DMS 273 (cell line): ENCODE measurements at regions not wholly inside any gene's neighbourhood (a gene's known extent, or its start where the extent isn't known, plus 50 kb on each side); places are given as distances from the start of the nearest gene placed in this dataset.

Experiments used
- DNase-seq: peaks from one replicate; lab custom pipeline; 2025; ENCODE audit not compliant: unreplicated experiment; lab: John Stamatoyannopoulos, UW

DNA sequence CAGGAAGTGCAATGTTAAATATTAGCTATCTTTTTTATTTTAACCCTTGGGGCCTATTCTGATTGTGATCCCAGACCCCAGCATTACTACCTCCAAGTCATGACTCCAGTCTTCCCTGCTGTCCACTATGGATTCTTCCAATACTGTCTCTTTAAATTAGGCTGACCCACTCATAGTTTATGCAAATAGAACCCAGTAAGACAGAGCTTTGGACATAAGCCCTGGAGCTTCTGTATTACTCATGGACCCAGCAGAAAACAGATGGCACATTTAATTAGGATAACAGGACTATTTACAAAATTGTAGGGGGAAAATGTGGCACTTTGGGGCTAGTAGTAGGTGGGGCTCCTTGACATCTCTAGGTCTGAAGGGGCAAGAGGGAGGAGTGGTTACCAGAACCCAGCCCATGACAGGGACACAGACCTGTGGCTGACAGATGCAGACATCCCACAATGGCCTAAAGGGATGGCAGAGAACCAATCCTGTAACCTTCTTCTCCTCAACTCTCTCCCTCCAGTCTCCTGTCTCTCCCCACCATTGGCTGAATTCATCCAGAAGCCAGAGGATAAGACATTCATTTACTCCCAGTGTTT lies 233.5 kb downstream of the OMA1 start:
- DNase-seq = peak; percentile 32

- no peak for DNase-seq
Observed at GRCh38 chr1:58312461-58312860, 234.1 kb downstream of the OMA1 start.

DNA sequence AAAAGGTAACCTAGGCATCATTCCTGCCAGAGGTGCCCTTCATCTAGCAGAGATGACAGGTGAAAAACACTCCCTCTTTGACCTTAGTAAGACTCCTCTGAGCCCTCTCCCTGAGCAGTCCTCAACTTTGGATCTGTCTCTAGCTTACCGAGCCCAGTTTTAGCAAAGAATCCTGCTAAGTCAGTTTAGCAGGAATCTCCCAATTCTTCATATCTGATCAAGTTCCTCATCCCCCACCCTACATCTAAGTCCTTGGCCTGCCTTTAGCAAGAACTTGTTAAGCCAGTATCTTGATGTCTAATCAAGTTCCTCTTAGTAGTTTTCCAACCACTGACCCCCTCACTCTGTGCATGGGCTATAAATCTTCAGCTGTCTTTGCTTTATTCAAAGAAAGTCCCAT lies 235.6 kb downstream of the OMA1 start:
- no peak for DNase-seq

GRCh38 chr1:58310469-58310868 lies 236.1 kb downstream of the OMA1 start:
- DNase-seq = no peak

- no peak for DNase-seq
Observed at GRCh38 chr1:58308206-58308605, 238.3 kb downstream of the OMA1 start.

- no peak for DNase-seq
Observed at GRCh38 chr1:58307431-58307830, 239.1 kb downstream of the OMA1 start.

- no peak for DNase-seq
Observed at GRCh38 chr1:58305622-58306021, 240.9 kb downstream of the OMA1 start.

DNA sequence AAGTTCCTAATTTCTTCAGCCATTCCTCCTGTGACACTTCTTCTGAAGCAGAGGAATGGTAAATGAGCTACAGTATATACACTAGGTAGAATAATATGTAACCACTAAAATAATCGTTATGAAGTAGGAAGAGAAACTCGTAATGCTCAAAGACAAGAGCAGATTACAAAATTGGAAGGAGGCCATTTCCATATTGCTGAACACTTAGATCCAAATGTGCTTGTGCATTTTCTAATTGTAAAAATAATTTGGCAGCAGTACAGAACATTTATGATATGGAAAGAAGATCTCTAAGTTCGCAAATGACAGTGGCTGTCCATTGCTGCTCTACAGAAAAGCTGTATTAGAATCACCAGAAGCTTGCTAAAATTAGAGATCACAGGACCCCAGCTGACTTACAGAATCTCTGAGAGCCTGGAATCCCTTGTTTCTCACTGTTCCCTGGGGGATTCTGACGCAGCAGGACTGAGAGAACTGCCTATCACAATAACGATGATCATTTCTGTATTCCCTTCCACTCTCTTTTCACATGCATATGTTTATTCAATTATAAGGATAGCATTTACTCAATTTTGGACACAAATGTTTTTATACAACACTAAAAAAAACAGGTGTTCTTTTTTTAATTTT lies 242.1 kb downstream of the OMA1 start:
- DNase-seq = no peak

- DNase-seq = no peak
Observed at GRCh38 chr1:58303841-58304240, 242.7 kb downstream of the OMA1 start.

GRCh38 chr1:58293388-58293787 lies 253.1 kb downstream of the OMA1 start:
- peak; percentile 36 for DNase-seq

GRCh38 chr1:58290685-58291372 lies 255.7 kb downstream of the OMA1 start:
- peak; percentile 19 for DNase-seq

DNA sequence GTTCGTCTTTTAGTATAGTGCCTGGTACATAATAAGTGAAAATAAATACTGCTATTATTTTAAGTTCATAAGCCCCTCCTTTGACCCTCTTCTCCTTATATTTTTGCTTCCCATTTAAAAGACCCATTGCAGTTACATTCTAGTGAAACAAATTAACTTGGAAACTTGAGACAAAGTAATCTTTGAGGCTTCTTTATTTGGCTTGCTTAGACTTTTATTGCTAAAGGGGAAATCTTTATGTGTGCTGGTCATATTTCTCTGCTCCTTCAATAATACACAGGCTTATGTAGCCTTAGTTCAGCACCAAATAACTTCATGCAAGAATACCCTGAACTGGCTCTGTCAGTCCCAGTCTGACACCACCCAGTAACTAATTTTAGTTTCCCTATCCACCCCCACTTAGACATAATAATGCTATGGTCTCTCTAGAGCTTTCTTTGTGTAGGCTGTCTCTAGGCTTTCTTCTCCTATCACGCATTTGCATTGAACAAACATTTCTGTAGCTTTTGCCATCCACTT lies 257.8 kb downstream of the OMA1 start:
- no peak for DNase-seq

DNA sequence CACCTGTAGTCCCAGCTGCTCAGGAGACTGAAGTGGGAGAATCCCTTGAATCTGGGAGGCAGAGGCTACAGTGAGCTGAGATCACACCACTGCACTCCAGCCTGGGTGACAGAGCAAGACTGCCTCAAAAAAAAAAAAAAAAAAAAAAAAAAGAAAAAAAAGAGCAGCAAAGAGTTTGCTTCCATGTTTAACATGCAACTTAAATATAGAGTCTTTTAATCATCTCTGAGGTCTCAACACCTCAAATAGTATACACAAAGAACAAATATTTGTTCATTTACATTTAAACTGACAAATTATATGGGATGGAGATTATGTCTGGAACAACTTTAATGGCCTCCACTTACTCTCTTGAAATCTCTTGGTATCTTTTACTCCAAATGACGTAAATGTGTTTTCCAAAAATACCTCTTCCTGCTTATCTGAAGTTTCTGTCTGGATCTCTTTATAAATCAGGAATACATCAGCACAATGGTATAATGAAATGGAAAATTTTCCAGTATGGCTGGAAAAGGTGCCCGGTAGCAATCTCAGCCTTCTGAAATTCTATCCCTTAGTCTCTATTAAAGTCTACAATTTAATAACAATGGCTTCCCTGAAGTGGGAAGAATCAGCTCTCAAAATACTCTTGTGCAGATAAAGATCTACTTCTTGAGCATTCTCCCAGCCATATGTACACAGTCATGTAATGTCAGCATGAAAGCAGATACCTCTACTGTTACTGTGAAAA lies 258.5 kb downstream of the OMA1 start:
- peak; percentile 28 for DNase-seq

DNA sequence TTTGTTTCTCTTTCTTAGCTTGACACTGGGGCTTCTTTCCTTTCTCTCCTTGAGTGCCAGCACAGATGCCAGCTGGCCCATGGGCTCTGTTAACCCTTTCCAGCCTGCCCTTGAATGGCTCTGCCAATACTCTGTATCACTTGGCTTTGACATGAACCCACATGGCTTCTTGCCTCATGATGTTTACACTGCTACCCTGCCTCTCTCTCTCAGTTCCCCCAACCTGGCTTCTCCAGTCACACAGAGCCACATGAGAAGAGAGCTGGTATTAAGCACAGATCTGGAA lies 262.4 kb downstream of the OMA1 start:
- no peak for DNase-seq

GRCh38 chr1:58283388-58284224 lies 262.9 kb downstream of the OMA1 start:
- DNase-seq = no peak

GRCh38 chr1:58282623-58283387 lies 263.7 kb downstream of the OMA1 start:
- DNase-seq = peak; percentile 47

GRCh38 chr1:58266242-58266641 lies 280.3 kb downstream of the OMA1 start:
- peak; percentile 95 for DNase-seq

DNA sequence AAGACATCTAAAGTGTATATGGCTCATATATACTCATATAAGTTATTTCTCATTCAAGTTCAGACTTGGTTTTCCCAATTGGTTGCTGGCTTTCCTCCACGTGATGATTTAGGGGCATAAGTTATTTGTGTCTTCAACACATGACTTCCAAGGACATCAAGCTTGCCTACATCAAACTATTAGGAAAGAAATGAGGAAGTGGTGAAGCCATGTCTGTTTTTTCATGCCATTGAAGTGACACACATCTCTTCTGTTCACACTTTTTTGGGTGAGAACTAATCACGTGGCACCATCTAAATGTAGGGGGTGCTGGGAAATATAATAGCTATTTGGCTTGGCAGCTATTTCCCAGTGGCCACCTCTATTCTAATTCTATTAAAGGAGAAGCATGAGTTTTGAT lies 282.1 kb downstream of the OMA1 start:
- no peak for DNase-seq

GRCh38 chr1:58262702-58263101 lies 283.8 kb downstream of the OMA1 start:
- no peak for DNase-seq

- no peak for DNase-seq
Observed at GRCh38 chr1:58258082-58258481, 288.4 kb downstream of the OMA1 start.
